ENCODE measurements at regions not wholly inside any gene's neighbourhood (a gene's known extent, or its start where the extent isn't known, plus 50 kb on each side); places are given as distances from the start of the nearest gene placed in this dataset.

- no peak for TF ChIP-seq CTCF (IDR thresholded peaks at IDR 0.05)
- TF ChIP-seq POLR2A (IDR thresholded peaks at IDR 0.05), result no peak
Measured at GRCh38 chr16:85255777-85256176, 143.5 kb upstream of the CIBAR2 start.

Data from body of pancreas (tissue), 4 donors.